Astrocyte (in vitro differentiated cells and primary cell): ENCODE measurements at regions not wholly inside any gene's neighbourhood (a gene's known extent, or its start where the extent isn't known, plus 50 kb on each side); places are given as distances from the start of the nearest gene placed in this dataset.

Source experiments
- CTCF ChIP-seq: IDR thresholded peaks from 2 replicates; pipeline ENCODE4 v1.5.1; 2011; ENCODE audit warnings: low read depth, mild to moderate bottlenecking, inconsistent platforms, low read length, moderate library complexity; ENCODE audit not compliant: insufficient read depth
- EZH2 ChIP-seq: IDR thresholded peaks from 2 replicates; pipeline ENCODE4 v1.6.1; 2012; ENCODE audit warnings: mild to moderate bottlenecking, low read length, inconsistent platforms; ENCODE audit not compliant: insufficient read depth

GRCh38 chr18:26772691-26773090 lies 92.8 kb downstream of the AQP4 start:
- TF ChIP-seq CTCF (no peak), EZH2 (no peak)
